GM21381 (cell line): ENCODE measurements at regions not wholly inside any gene's neighbourhood (a gene's known extent, or its start where the extent isn't known, plus 50 kb on each side); places are given as distances from the start of the nearest gene placed in this dataset.

Source experiments
- ATAC-seq: cut with Tn5 transposase; IDR thresholded peaks from one replicate; pipeline ENCODE4 v1.9.1; 2021; ENCODE audit warnings: mild to moderate bottlenecking, moderate library complexity; ENCODE audit not compliant: unreplicated experiment

DNA sequence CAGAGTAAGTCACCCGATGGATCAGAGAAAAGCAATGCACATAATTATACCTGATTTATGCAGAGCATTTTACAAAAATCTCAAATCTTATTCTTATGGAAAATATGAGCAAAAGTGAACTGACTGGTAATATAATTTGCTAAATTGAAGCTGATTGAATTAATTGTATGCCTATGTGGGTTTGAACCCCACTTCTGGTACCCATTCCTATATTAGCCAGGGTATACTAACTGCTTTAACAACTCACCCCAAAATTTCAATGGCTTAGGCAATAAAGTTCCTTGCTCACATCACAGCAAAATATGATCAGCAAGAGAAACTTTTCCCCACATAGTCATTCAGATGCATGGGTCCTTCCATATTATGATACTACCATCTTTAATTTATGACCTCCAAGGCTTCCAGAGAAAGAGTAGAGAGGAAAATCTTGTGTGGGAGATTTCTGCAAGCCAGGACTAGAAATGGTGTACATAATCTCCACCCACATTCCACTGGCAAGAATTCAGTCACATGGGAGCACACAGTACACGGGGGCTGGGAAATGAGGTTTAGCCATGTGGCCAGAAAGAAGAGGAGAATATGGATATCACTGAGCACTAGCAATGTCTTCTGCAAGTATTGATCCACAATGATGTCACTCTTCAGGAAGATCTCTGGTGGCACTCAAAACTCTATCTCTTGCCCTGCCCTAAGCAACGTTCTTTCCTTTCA, 640.7 kb downstream of the BCOR start:
- no peak for ATAC-seq

DNA sequence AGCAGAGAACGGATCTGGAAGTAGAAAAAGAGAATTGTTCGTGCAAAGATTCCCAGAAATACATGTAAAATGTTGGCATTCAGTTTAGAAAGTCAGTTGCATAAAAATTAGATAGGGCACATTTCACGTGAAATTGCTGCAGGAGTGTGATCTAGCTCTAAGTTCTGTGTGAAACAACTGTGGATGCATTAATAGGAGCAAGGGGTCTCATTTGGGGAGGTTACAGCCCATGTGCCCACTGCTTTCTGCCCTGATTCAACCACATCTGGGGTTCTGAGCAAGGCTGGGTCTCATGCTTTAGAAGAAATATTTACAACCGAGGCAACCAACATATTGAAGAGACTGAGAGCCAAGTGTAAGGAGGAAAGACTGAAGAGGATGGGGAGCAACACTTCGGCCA, 639.0 kb downstream of the BCOR start:
- ATAC-seq: no peak

DNA sequence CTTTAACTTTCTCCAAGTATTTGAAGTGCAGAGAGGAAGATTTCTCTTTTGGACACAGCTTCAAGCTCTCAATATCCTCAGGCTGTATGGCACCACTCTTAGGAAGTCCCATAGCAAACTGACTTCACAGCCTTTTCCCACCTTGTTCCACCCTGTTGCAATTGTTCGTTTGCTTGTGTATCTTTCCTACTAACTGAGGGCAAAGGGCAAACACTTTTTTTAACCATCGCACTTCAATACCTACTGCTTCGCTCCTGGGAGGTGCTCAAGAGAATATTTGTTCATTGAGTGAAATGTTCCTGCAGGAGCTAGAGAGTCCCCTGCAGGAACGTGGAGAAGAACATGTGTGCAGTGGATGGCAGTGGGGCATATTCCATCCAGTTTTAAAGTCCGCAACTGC, 638.6 kb downstream of the BCOR start:
- ATAC-seq: no peak

DNA sequence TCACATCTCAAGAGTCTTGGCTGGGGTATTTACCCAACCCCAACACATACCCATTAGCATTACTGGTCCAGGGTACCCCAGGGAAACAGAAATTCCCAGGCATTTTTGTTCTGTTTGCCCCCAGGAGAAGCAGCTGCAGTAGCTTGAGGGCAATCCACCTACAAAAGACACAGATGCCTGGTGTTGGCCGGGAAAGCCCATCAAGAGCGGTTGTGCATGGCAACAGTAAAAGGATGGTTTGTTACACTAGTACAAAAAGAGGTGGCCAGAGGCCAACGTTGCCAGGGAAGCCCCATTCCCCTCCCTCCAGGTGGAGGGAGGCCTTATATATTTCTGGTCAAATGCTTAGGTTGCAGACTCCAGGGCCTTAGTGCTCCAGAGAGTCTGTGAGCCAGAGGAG, 637.8 kb downstream of the BCOR start:
- ATAC-seq: no peak

DNA sequence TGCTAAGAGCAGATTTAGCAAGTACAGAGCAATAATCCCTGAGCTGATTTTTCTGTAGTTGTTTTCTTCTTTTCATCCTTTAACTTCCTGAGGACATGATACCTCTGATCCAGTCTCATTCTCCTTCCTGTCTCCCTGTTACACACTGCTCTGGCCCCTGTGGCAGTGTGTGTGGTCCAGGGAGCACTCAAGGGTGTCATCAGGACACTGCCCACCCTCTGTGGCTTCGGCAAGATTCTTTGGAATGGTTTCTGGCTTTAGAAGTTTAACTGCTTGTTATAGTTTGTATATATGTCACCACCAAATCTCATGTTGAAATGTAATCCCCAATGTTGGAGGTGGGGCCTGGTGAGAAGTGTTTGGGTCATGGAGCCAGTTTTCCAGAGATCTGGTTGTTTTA, 637.3 kb downstream of the BCOR start:
- ATAC-seq: no peak

DNA sequence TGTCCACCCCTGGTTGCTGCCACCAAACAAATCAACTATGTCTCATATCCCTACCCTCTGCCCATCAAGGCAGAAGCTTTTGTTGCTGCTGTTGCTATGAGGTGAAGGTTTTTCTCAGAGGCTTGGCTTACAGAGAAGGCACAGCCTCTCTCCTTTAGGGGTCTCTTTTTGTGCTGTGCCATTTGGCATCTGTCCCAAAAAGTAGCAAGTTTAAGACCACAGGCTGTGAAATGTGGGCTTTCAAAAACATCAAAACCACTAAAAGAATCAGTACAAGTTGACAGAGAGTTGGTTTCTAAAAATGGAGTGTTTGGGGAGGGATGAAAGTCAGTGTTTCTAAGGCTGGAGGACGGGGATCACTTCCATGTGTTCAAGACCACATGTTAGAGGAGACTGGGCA, 634.9 kb downstream of the BCOR start:
- ATAC-seq: no peak

DNA sequence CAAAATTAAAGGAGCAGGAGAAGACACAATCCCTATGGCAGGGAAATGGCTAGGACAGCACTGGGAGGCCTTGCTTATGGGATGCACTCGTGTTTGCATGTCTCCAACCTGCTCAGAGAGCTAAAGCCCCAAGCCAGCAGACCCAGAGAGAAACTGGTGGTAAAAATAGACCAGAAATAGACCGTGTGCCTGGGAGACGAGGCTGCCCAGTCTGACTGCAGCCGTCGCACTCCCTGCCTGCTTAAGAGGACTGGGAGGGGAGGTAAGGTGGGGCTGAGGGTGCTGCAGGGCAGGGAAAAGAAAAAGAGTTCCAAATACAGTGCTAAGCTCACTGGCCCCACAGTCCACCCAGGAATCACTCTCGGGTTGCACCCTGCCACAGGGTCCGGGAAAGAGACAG, 633.5 kb downstream of the BCOR start:
- ATAC-seq: no peak

DNA sequence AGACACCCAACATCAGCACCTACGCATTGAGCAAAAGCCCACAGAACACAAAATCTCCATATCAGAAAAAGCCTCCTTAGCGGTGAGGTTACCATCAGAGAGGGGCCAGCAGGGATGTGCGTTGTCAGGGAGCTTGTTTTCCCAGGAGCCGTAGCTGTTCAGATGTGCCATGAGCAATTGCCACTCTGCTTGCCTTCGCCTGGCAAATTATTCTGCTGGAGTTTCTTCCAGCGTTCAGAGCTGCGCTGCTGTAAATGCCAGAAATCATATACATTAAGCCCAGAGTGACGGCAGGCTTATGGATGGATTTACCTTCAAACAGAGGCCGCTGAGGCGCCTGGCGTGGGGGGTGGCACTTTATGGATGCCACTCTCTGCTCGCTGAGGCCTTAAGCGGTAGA, 632.3 kb downstream of the BCOR start:
- no peak for ATAC-seq

- no peak for ATAC-seq
Measured at GRCh38 chrX:39465906-39466305, 631.9 kb downstream of the BCOR start.

GRCh38 chrX:39469126-39469525, 628.6 kb downstream of the BCOR start:
- ATAC-seq: no peak

GRCh38 chrX:39470588-39471407, 627.0 kb downstream of the BCOR start:
- ATAC-seq: no peak

- ATAC-seq: no peak
Measured at GRCh38 chrX:39472161-39472560, 625.6 kb downstream of the BCOR start.

GRCh38 chrX:39473812-39474211, 623.9 kb downstream of the BCOR start:
- ATAC-seq: no peak

DNA sequence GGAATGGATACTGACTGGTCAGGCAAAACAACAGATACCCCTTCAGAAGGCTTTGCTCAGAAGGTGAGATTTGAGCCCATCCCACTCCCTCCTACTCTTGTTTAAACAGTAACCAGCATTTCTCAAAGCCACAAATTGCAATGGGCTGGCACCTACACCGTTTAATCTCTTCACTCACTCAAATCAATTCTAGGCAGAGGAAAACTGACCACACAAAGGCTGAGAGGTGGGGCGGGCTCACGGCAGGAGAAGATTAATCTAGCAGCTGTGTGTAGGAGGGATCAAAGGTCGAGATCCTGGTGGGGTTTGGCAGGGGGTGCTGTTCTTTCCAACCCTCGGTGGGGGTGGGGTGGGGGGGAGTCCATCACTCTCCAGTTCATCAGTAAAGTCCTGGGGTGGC, 622.4 kb downstream of the BCOR start:
- ATAC-seq: no peak

DNA sequence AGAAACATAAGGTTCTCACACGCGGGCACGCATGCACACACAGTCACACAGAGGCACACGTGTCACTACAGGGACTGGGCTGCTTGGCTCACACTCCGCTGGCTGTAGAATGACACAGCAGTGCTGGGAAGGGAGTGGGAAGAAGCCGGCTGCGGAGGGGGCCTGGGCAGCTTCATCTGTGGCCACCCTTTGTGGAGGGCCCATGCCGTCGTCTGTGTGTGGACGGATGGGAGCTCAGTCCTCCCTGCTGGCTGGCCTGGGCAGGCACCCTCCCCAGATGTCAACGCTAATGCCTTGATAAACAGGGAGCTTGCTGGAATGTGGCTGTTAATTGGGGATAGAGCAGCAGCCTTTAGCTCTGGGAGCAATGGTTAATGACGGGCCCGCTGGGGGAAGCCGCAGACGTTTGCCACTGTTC, 621.1 kb downstream of the BCOR start:
- ATAC-seq: no peak

GRCh38 chrX:39477031-39477761, 620.6 kb downstream of the BCOR start:
- no peak for ATAC-seq

- ATAC-seq: no peak
Measured at GRCh38 chrX:39477762-39478120, 620.0 kb downstream of the BCOR start.

GRCh38 chrX:39479856-39480255, 617.9 kb downstream of the BCOR start:
- ATAC-seq: no peak

GRCh38 chrX:39480963-39481362, 616.8 kb downstream of the BCOR start:
- no peak for ATAC-seq

DNA sequence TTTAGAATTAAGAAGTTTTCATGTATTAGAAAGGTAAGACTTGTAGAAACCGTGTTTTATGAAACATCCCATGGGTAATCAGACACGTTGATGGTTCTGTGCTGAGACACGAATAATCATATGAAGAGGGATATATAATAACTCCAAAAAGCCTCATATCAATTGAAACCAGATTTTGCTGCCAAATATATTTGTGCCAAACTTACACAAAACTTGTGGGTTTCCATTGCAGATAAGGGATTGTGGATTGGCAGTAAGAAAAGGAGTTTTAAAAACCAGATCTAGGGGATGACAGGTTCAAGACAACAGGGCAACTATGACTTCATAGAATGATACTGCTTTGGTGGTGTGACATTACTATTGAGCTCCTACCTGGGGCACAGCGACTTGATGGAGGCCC, 616.1 kb downstream of the BCOR start:
- no peak for ATAC-seq

- ATAC-seq: no peak
Measured at GRCh38 chrX:39484159-39485068, 613.3 kb downstream of the BCOR start.
